Hepatocyte (in vitro differentiated cells): ENCODE measurements at regions not wholly inside any gene's neighbourhood (a gene's known extent, or its start where the extent isn't known, plus 50 kb on each side); places are given as distances from the start of the nearest gene placed in this dataset.

Experiments
- DNase-seq: peaks from one replicate; pipeline ENCODE4 v3.0.0-alpha.2; 2016; ENCODE audit warnings: low spot score
- H2AFZ ChIP-seq: fragments of 200-600 bp; sonication (generic); 2 replicates; pipeline ENCODE4 v1.6.0; 2016; ENCODE audit warnings: antibody characterized with exemption, mild to moderate bottlenecking
- H3K27ac ChIP-seq: fragments of 200-600 bp; sonication (generic); 2 replicates; pipeline ENCODE4 v1.5.1; 2016; ENCODE audit warnings: mild to moderate bottlenecking
- H3K27me3 ChIP-seq: fragments of 200-600 bp; sonication (generic); 2 replicates; pipeline ENCODE4 v1.6.1; 2016
- H3K36me3 ChIP-seq: fragments of 200-600 bp; sonication (generic); replicated peaks from 2 replicates; pipeline ENCODE4 v1.5.1; 2016; ENCODE audit warnings: low read depth; ENCODE audit not compliant: insufficient read depth
- H3K4me1 ChIP-seq: fragments of 200-600 bp; sonication (generic); 2 replicates; pipeline ENCODE4 v1.5.1; 2016; ENCODE audit warnings: mild to moderate bottlenecking, moderate library complexity; ENCODE audit not compliant: insufficient read depth
- H3K4me2 ChIP-seq: fragments of 200-600 bp; sonication (generic); 2 replicates; pipeline ENCODE4 v1.6.0; 2016
- H3K4me3 ChIP-seq: fragments of 200-600 bp; sonication (generic); 2 replicates; pipeline ENCODE4 v1.5.1; 2016; ENCODE audit warnings: mild to moderate bottlenecking
- H3K79me2 ChIP-seq: fragments of 200-600 bp; sonication (generic); 2 replicates; pipeline ENCODE4 v1.6.0; 2017; ENCODE audit warnings: mild to moderate bottlenecking
- H3K9me2 ChIP-seq: fragments of 200-600 bp; sonication (generic); replicated peaks from 2 replicates; pipeline ENCODE4 v1.6.0; 2017; ENCODE audit warnings: mild to moderate bottlenecking; ENCODE audit not compliant: insufficient read depth
- H3K9me3 ChIP-seq: fragments of 200-600 bp; sonication (generic); 2 replicates; pipeline ENCODE4 v1.5.1; 2016; ENCODE audit warnings: low read depth, mild to moderate bottlenecking
- H4K20me1 ChIP-seq: fragments of 200-600 bp; sonication (generic); 2 replicates; pipeline ENCODE4 v1.6.0; 2016; ENCODE audit warnings: mild to moderate bottlenecking; ENCODE audit not compliant: insufficient read depth, poor library complexity, severe bottlenecking
- EZH2 ChIP-seq: fragments of 200-600 bp; sonication (generic); IDR thresholded peaks from 2 replicates; pipeline ENCODE4 v1.6.1; 2016; ENCODE audit warnings: antibody characterized with exemption, mild to moderate bottlenecking, borderline replicate concordance
- EZH2phosphoT487 ChIP-seq: fragments of 200-600 bp; sonication (generic); IDR thresholded peaks from one replicate; pipeline ENCODE4 v1.6.1; 2018; ENCODE audit warnings: antibody characterized with exemption, mild to moderate bottlenecking, low read depth, moderate library complexity; ENCODE audit not compliant: unreplicated experiment, severe bottlenecking
- WGBS: methylation state at CpG from one replicate; pipeline ENCODE4 v1.1.6; 2016; ENCODE audit warnings: low lambda C conversion rate; ENCODE audit errors: missing lambda C conversion rate; 5-methylcytosine and 5-hydroxymethylcytosine counted together
- TF ChIP-seq, protein P1 (sequence below): fragments of 200-600 bp; sonication (generic); IDR thresholded peaks from 2 replicates; pipeline ENCODE4 v1.5.1; 2016; ENCODE audit warnings: antibody characterized with exemption, mild to moderate bottlenecking; ENCODE audit not compliant: poor library complexity

DNA sequence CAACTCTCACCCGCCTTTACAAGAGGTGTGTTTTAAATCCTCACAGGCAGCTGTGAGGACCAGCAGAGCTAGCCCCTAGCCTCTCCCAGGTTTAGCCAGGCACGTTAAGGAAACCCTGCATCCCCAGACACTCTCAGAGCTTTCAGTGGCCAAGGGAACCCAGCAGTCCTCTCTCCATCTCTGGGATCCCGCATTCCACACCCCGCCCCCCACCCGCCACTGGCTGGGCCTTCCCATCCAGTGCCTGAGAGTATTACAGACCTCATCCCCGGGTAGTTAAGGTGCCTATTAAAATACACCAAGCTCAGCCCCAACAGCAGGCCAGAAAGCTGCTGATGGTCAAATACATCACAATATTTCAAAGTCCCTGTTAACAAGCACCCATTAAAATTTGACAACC lies 256.2 kb downstream of the BCOR start:
- no peak for TF ChIP-seq EZH2
- TF ChIP-seq EZH2phosphoT487, result no peak
- TF ChIP-seq, protein P1, sequence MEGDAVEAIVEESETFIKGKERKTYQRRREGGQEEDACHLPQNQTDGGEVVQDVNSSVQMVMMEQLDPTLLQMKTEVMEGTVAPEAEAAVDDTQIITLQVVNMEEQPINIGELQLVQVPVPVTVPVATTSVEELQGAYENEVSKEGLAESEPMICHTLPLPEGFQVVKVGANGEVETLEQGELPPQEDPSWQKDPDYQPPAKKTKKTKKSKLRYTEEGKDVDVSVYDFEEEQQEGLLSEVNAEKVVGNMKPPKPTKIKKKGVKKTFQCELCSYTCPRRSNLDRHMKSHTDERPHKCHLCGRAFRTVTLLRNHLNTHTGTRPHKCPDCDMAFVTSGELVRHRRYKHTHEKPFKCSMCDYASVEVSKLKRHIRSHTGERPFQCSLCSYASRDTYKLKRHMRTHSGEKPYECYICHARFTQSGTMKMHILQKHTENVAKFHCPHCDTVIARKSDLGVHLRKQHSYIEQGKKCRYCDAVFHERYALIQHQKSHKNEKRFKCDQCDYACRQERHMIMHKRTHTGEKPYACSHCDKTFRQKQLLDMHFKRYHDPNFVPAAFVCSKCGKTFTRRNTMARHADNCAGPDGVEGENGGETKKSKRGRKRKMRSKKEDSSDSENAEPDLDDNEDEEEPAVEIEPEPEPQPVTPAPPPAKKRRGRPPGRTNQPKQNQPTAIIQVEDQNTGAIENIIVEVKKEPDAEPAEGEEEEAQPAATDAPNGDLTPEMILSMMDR, result no peak
- Histone ChIP-seq H3K79me2 (no peaks in the 10 kb centered on the region), H3K27me3 (no peaks in the 10 kb centered on the region), H3K27ac (no peak overlapping the region), H3K4me3 (no peak overlapping the region), H3K9me3 (no peaks in the 10 kb centered on the region), H3K36me3 (no peaks in the 10 kb centered on the region), H3K9me2 (no peaks in the 10 kb centered on the region), H3K4me1 (no peaks in the 10 kb centered on the region), H4K20me1 (no peaks in the 10 kb centered on the region), H2AFZ (no peak overlapping the region), H3K4me2 (no peak overlapping the region)
- no peak for DNase-seq
- 58% methylated on average over 5 of the region's 6 CpGs for WGBS

DNA sequence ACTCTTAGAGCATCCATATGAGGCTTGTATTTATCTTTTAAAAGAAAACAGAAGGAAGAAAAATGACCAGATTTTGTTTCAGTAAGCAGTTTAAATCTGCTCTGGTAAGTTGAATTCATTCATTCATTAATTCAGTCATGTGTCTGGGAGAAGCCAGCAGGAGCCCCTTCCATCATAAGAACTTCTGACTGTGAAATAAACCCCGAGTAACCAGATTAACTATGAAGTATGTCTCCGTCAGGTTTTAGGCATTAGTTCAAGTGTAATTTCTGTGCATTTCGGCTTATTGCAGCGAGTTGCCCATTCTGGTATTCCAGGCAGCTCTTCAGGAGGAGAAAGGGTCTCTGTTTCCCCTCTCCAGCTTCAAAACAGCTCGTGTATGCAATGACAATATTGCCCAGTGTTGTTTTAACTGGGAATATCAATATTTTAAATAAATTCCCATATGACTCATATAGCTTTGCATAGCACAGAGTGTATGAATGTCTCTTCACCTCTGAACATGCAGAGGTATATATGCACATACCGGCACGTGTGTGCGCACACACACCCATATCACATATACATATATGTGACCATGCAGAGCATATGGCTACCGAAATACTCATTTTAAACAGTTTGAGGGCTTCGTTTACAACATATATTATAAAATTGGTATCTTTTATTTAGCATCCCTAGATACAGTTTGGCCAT lies 255.3 kb downstream of the BCOR start:
- no peaks in the 10 kb centered on the region for H3K79me2 ChIP-seq
- no peak overlapping the region for H3K4me3 ChIP-seq
- TF ChIP-seq, protein P1, result no peak
- TF ChIP-seq EZH2, result no peak
- no peak for TF ChIP-seq EZH2phosphoT487
- no peak overlapping the region for H2AFZ ChIP-seq
- no peak overlapping the region for H3K4me2 ChIP-seq
- no peak for DNase-seq
- H3K9me3 ChIP-seq, result no peaks in the 10 kb centered on the region
- no peaks in the 10 kb centered on the region for H4K20me1 ChIP-seq
- no peaks in the 10 kb centered on the region for H3K9me2 ChIP-seq
- no peaks in the 10 kb centered on the region for H3K27me3 ChIP-seq
- H3K36me3 ChIP-seq, result no peaks in the 10 kb centered on the region
- H3K27ac ChIP-seq, result no peak overlapping the region
- 86% methylated on average over 10 of the region's 10 CpGs for WGBS
- H3K4me1 ChIP-seq, result no peaks in the 10 kb centered on the region

DNA sequence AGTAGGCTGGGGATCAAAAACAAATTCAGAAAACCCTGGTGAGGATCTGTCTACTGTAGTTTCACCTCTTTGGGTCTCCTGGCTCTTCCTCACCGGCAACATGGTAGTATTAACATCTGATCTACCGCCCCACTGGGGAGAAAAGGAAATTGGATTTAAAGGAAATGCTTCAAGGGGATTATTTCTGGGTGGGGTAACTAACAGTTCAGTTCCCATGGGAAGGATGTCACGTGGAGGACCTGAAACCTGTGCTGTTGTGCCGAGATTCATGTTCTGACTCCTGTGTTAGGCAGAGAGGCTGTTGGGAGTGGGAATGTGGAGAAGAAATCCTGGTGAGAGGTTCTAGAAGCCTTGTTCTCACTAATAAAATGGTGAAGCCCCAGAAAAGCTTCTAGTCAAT lies 254.4 kb downstream of the BCOR start:
- Histone ChIP-seq H4K20me1 (no peaks in the 10 kb centered on the region), H3K4me2 (no peak overlapping the region), H3K9me3 (no peaks in the 10 kb centered on the region), H3K4me3 (no peak overlapping the region), H3K9me2 (no peaks in the 10 kb centered on the region), H3K79me2 (no peaks in the 10 kb centered on the region), H3K36me3 (no peaks in the 10 kb centered on the region), H3K4me1 (no peaks in the 10 kb centered on the region), H3K27ac (no peak overlapping the region), H2AFZ (no peak overlapping the region), H3K27me3 (no peaks in the 10 kb centered on the region)
- TF ChIP-seq EZH2phosphoT487 (no peak), EZH2 (no peak)
- TF ChIP-seq, protein P1, result no peak
- 79% methylated on average over 4 of the region's 4 CpGs for WGBS
- no peak for DNase-seq

DNA sequence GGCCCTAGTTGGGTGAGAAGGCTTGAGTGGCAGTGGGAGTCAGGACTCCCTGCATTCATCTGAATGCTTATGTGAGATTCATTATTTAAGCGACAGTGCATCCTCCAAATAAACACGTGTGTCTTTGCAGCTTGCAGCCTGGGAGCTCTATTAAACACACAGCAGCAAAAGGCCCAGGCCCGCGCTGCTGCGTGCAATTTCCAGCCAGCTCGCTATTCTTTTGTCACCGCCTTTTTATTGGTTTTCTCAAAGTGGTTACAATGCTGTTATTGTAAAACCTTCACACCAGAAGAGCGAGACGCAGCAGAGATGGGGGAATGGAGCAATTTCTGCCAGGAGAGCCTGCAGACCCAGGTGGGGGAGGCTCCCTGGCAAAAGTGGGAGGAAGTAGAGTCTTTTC lies 252.5 kb downstream of the BCOR start:
- WGBS, result 75% methylated on average over 9 of the region's 9 CpGs
- H3K27ac ChIP-seq, result no peak overlapping the region

More for the DNA sequence above, 252.5 kb downstream of the BCOR start:
- TF ChIP-seq, protein P1, result no peak
- no peak for TF ChIP-seq EZH2
- no peak for TF ChIP-seq EZH2phosphoT487
- Histone ChIP-seq H3K27me3 (no peaks in the 10 kb centered on the region), H3K9me2 (no peaks in the 10 kb centered on the region), H3K36me3 (no peaks in the 10 kb centered on the region), H3K79me2 (no peaks in the 10 kb centered on the region), H2AFZ (no peak overlapping the region), H3K4me3 (no peak overlapping the region), H3K4me2 (no peak overlapping the region), H3K4me1 (peaks cover 4% of the 10 kb centered on the region), H4K20me1 (no peaks in the 10 kb centered on the region), H3K9me3 (no peaks in the 10 kb centered on the region)
- DNase-seq, result no peak
